Lower leg skin (tissue), 4 donors: ENCODE measurements at regions not wholly inside any gene's neighbourhood (a gene's known extent, or its start where the extent isn't known, plus 50 kb on each side); places are given as distances from the start of the nearest gene placed in this dataset.

Experiments used
- DNase-seq, 2 donors: peaks; one replicate each; pipeline ENCODE4 v3.0.0-alpha.2; 2019; ENCODE audit warnings: low spot score in 2 of 2
- H3K4me3 ChIP-seq: fragments of 200-600 bp; sonication (generic); 2 replicates; pipeline ENCODE4 v1.5.1; 2017; ENCODE audit warnings: mild to moderate bottlenecking, low read depth; ENCODE audit not compliant: poor library complexity, severe bottlenecking
- POLR2A ChIP-seq, 2 donors: fragments of 450-650 bp; IDR thresholded peaks; one replicate each; pipeline ENCODE4 v1.6.1; 2016 to 2017; ENCODE audit warnings: antibody characterized with exemption in 2 of 2, mild to moderate bottlenecking in 1 of 2, moderate library complexity in 1 of 2
- WGBS, 2 donors: methylation state at CpG; one replicate each; pipeline ENCODE4 v1.1.5; 2018; 5-methylcytosine and 5-hydroxymethylcytosine counted together
- intact Hi-C: fragments of 100-400 bp; cut with DNase I; formaldehyde crosslinking; loops from one replicate; pipeline ENCODE4 v1.15.0; 2023; ENCODE audit warnings: low total_unique reads
- TF ChIP-seq, protein P1 (sequence below), 3 donors: fragments of 450-650 bp; IDR thresholded peaks; one replicate each; pipeline ENCODE4 v1.5.1; 2016; ENCODE audit warnings: antibody characterized with exemption in 3 of 3, mild to moderate bottlenecking in 3 of 3, moderate library complexity in 2 of 3

- TF ChIP-seq, protein P1, sequence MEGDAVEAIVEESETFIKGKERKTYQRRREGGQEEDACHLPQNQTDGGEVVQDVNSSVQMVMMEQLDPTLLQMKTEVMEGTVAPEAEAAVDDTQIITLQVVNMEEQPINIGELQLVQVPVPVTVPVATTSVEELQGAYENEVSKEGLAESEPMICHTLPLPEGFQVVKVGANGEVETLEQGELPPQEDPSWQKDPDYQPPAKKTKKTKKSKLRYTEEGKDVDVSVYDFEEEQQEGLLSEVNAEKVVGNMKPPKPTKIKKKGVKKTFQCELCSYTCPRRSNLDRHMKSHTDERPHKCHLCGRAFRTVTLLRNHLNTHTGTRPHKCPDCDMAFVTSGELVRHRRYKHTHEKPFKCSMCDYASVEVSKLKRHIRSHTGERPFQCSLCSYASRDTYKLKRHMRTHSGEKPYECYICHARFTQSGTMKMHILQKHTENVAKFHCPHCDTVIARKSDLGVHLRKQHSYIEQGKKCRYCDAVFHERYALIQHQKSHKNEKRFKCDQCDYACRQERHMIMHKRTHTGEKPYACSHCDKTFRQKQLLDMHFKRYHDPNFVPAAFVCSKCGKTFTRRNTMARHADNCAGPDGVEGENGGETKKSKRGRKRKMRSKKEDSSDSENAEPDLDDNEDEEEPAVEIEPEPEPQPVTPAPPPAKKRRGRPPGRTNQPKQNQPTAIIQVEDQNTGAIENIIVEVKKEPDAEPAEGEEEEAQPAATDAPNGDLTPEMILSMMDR (IDR thresholded peaks at IDR 0.05): no peak
- TF ChIP-seq POLR2A (IDR thresholded peaks at IDR 0.05): no peak
- peak overlapping the region; percentile 81 for H3K4me3 ChIP-seq
- 0 to 1% methylated on average over 48 to 63 of the region's 64 CpGs for WGBS, 2 donors
- intact Hi-C loops: no loop called here
- DNase-seq: peak; percentile 36 to 88
Observed at GRCh38 chr4:41360921-41361793, 104.4 kb downstream of the UCHL1 start.

- no peak for TF ChIP-seq POLR2A (IDR thresholded peaks at IDR 0.05)
- TF ChIP-seq, protein P1 (IDR thresholded peaks at IDR 0.05): no peak
- H3K4me3 ChIP-seq: peak overlapping the region; percentile 81
- intact Hi-C loops: no loop called here
- DNase-seq: no peak
- 21 to 24% methylated on average over 10 of the region's 10 CpGs for WGBS, 2 donors
Observed at GRCh38 chr4:41361794-41362526, 105.2 kb downstream of the UCHL1 start.

DNA sequence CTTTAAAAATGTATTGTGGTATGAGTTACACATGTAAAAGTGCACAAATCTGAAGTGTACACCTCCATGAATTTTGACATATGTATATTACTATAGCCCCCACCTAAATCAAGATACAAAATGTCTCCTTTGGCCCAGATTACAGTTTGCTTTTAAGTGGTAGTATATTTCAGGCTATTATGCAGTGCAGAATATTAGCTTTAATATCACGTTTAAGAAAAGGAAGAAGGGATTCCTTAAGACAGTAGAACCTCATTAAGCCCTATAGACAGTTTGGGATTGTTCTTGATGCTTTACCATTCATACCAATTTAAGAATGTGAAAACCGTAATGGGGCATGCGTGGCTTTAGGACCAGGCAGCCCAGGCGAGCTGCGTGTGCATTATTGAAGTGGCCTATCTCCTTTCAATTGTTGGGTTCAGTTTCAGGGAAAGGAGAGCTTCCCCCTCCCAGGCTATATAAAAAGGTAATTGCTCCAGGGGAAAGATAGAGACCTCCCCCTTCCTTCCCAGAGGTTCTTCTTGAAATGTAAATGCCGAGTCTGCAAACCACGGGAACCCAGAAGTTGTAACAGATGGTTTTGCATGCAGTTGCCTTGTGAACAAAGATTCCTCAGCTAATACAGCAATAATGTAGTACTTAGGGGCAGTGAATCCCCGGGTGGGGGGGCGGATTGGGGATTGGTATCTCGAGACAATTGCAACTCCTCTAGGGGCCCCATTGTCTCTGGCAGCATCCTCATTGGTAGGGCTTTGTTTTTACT is 106.1 kb downstream of the UCHL1 start:
- no peak overlapping the region for H3K4me3 ChIP-seq
- no peak for DNase-seq
- intact Hi-C loops: no loop called here
- WGBS, 2 donors: 37 to 39% methylated on average over 10 of the region's 10 CpGs
- TF ChIP-seq, protein P1 (IDR thresholded peaks at IDR 0.05): no peak
- no peak for TF ChIP-seq POLR2A (IDR thresholded peaks at IDR 0.05)

GRCh38 chr4:41363384-41363981 is 106.8 kb downstream of the UCHL1 start:
- WGBS, 2 donors: 8 to 15% methylated on average over 9 of the region's 9 CpGs
- TF ChIP-seq POLR2A (IDR thresholded peaks at IDR 0.05): no peak
- TF ChIP-seq, protein P1 (IDR thresholded peaks at IDR 0.05): no peak
- peak in 1 of 2 donors; percentile 61 for DNase-seq

GRCh38 chr4:41364876-41365275 is 108.1 kb downstream of the UCHL1 start:
- 15 to 22% methylated on average over 3 of the region's 3 CpGs for WGBS, 2 donors
- intact Hi-C loops: no loop called here
- TF ChIP-seq, protein P1 (IDR thresholded peaks at IDR 0.05): no peak
- no peak for TF ChIP-seq POLR2A (IDR thresholded peaks at IDR 0.05)
- peak in 1 of 2 donors; percentile 35 for DNase-seq
- no peak overlapping the region for H3K4me3 ChIP-seq

More at GRCh38 chr4:41363384-41363981, 106.8 kb downstream of the UCHL1 start:
- H3K4me3 ChIP-seq: no peak overlapping the region
- intact Hi-C loops: no loop called here
